HEK293T (cell line): ENCODE measurements at regions not wholly inside any gene's neighbourhood (a gene's known extent, or its start where the extent isn't known, plus 50 kb on each side); places are given as distances from the start of the nearest gene placed in this dataset.

Experiments
- CTCF ChIA-PET: fragments of 350-600 bp; formaldehyde crosslinking; extraction: SDS; loops from one replicate; lab custom pipeline; 2021; ENCODE audit warnings: antibody characterized with exemption, inconsistent platforms; lab: Yijun Ruan, JAX
- POLR2A ChIA-PET: fragments of 350-600 bp; formaldehyde crosslinking; extraction: SDS; loops from one replicate; lab custom pipeline; 2020; ENCODE audit warnings: antibody characterized with exemption, inconsistent platforms; lab: Yijun Ruan, JAX
- DNase-seq: peaks from one replicate; pipeline ENCODE4 v3.0.0; 2012; ENCODE audit warnings: mixed read lengths; ENCODE audit errors: extremely low spot score
- ARNT ChIP-seq: fragments of 450-650 bp; IDR thresholded peaks from 2 replicates; pipeline ENCODE4 v1.6.1; 2017; ENCODE audit warnings: mild to moderate bottlenecking
- BHLHE40 ChIP-seq: fragments of 450-650 bp; IDR thresholded peaks from 2 replicates; pipeline ENCODE4 v1.6.1; 2016; ENCODE audit warnings: mild to moderate bottlenecking, moderate library complexity, borderline replicate concordance
- CTBP1 ChIP-seq: fragments of 450-650 bp; IDR thresholded peaks from 2 replicates; pipeline ENCODE4 v1.6.1; 2016; ENCODE audit warnings: borderline replicate concordance
- ELF4 ChIP-seq: fragments of 450-650 bp; IDR thresholded peaks from 2 replicates; pipeline ENCODE4 v1.6.1; 2017; ENCODE audit warnings: antibody characterized with exemption
- FOXA1 ChIP-seq: fragments of 450-650 bp; IDR thresholded peaks from 2 replicates; pipeline ENCODE4 v1.6.1; 2016; ENCODE audit warnings: mild to moderate bottlenecking
- FOXK2 ChIP-seq: fragments of 450-650 bp; IDR thresholded peaks from 2 replicates; pipeline ENCODE4 v1.6.1; 2016; ENCODE audit warnings: mild to moderate bottlenecking
- FOXM1 ChIP-seq: fragments of 450-650 bp; IDR thresholded peaks from 2 replicates; pipeline ENCODE4 v1.6.1; 2017; ENCODE audit warnings: mild to moderate bottlenecking, borderline replicate concordance
- HDGF ChIP-seq: fragments of 450-650 bp; IDR thresholded peaks from 2 replicates; pipeline ENCODE4 v1.6.1; 2017; ENCODE audit warnings: antibody characterized with exemption, borderline replicate concordance
- L3MBTL2 ChIP-seq: fragments of 450-650 bp; conservative IDR thresholded peaks from 2 replicates; pipeline ENCODE4 v1.6.1; 2016; ENCODE audit warnings: mild to moderate bottlenecking
- LEF1 ChIP-seq: fragments of 450-650 bp; IDR thresholded peaks from 2 replicates; pipeline ENCODE4 v1.6.1; 2017; ENCODE audit warnings: mild to moderate bottlenecking, borderline replicate concordance
- NFRKB ChIP-seq: fragments of 450-650 bp; IDR thresholded peaks from 2 replicates; pipeline ENCODE4 v1.6.1; 2016; ENCODE audit warnings: mild to moderate bottlenecking, moderate library complexity
- SP1 ChIP-seq: fragments of 450-650 bp; IDR thresholded peaks from 2 replicates; pipeline ENCODE4 v1.6.1; 2017
- SUZ12 ChIP-seq: fragments of 450-650 bp; IDR thresholded peaks from 2 replicates; pipeline ENCODE4 v1.6.1; 2016; ENCODE audit warnings: mild to moderate bottlenecking
- TARDBP ChIP-seq: fragments of 450-650 bp; IDR thresholded peaks from 2 replicates; pipeline ENCODE4 v1.6.1; 2016
- ZNF384 ChIP-seq: fragments of 450-650 bp; IDR thresholded peaks from 2 replicates; pipeline ENCODE4 v1.6.1; 2016
- TF ChIP-seq, protein P1 (sequence below): fragments of 450-650 bp; IDR thresholded peaks from 2 replicates; pipeline ENCODE4 v1.6.1; 2016

- no peak for DNase-seq
- ChIA-PET CTCF (interaction anchor here (0.9 kb wide), 1 partner anchor 779 kb away, joined by 3 read pairs; no protein-coding TSS in a partner anchor), POLR2A (no interaction called here)
- TF ChIP-seq ELF4 (no peak), FOXM1 (no peak), LEF1 (no peak), ZNF384 (no peak), CTBP1 (no peak), SUZ12 (no peak), TARDBP (no peak), NFRKB (no peak), L3MBTL2 (no peak), FOXK2 (no peak), FOXA1 (no peak), BHLHE40 (no peak), SP1 (no peak), ARNT (no peak), HDGF (no peak)
- TF ChIP-seq, protein P1, sequence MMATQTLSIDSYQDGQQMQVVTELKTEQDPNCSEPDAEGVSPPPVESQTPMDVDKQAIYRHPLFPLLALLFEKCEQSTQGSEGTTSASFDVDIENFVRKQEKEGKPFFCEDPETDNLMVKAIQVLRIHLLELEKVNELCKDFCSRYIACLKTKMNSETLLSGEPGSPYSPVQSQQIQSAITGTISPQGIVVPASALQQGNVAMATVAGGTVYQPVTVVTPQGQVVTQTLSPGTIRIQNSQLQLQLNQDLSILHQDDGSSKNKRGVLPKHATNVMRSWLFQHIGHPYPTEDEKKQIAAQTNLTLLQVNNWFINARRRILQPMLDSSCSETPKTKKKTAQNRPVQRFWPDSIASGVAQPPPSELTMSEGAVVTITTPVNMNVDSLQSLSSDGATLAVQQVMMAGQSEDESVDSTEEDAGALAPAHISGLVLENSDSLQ = no peak
Observed at GRCh38 chr5:38764937-38765391, 80.8 kb upstream of the OSMR start.

- CTCF ChIA-PET = no interaction called here
- POLR2A ChIA-PET = no interaction called here
- TF ChIP-seq BHLHE40 (no peak), ARNT (no peak), FOXM1 (no peak), L3MBTL2 (no peak), ZNF384 (no peak)
- TF ChIP-seq, protein P1 = no peak
- no peak for DNase-seq
Observed at GRCh38 chr5:38765399-38765861, 80.4 kb upstream of the OSMR start.

- no peak for TF ChIP-seq FOXK2
- TF ChIP-seq BHLHE40 = no peak
- no peak for TF ChIP-seq SUZ12
- TF ChIP-seq FOXM1 = no peak
- no peak for TF ChIP-seq ZNF384
- TF ChIP-seq ARNT = no peak
- no peak for TF ChIP-seq CTBP1
- TF ChIP-seq HDGF = no peak
- TF ChIP-seq NFRKB = no peak
- no peak for TF ChIP-seq FOXA1
- TF ChIP-seq L3MBTL2 = no peak
- TF ChIP-seq, protein P1 = no peak
- no peak for TF ChIP-seq ELF4
- TF ChIP-seq TARDBP = no peak
- TF ChIP-seq LEF1 = no peak
- no peak for TF ChIP-seq SP1
- POLR2A ChIA-PET = no interaction called here
- no peak for DNase-seq
- CTCF ChIA-PET = no interaction called here
Observed at GRCh38 chr5:38766151-38766550, 79.7 kb upstream of the OSMR start.

DNA sequence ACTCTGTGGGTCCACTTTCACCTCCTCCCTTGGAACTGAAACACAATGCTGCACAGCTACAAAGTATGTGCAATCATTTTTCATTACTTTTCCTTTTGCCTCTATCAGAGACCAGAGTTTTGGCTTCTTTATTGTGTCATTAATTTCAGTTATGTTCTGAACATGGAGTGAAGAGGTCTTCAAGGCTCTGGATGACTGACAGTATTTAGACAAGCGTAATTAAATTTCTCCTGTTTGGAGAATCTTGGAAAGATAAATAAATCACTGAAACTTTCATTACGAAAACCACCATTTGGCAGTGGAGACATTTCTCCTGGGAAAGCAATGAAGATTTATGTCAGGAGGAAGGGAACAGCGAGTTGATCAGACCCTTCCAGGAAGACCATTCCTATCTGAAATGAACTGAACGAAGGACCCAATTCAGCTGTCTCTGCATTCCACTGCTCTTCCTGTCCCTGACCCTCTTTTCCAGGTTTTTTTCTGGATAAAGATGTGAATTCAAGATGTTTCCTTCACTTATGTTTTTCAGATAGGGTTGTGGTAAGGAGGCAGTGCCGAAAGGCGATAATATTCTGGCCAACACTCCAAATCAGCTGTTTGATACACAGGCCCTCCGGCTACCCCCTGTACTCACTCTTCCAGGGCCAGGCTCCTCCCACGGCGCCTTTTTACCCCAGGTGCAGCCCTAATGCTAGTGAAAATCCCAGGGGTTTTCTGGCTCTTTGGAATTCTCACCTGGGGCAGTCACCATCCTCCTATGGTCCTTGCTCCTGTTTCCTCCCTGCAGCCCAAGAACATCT lies 77.2 kb upstream of the OSMR start:
- DNase-seq = no peak
- CTCF ChIA-PET = no interaction called here
- TF ChIP-seq CTBP1 (no peak), L3MBTL2 (no peak), NFRKB (no peak)
- TF ChIP-seq, protein P1 = no peak
- POLR2A ChIA-PET = no interaction called here

- CTCF ChIA-PET = interaction anchor here (1.2 kb wide), 1 partner anchor 10 kb away, joined by 3 read pairs; no protein-coding TSS in a partner anchor
- POLR2A ChIA-PET = no interaction called here
- TF ChIP-seq SP1 = no peak
- TF ChIP-seq LEF1 = no peak
- TF ChIP-seq CTBP1 = no peak
- TF ChIP-seq ELF4 = no peak
- TF ChIP-seq FOXK2 = no peak
- no peak for TF ChIP-seq FOXM1
- TF ChIP-seq FOXA1 = no peak
- no peak for TF ChIP-seq TARDBP
- DNase-seq = no peak
Observed at GRCh38 chr5:38772471-38772870, 73.3 kb upstream of the OSMR start.

- DNase-seq = no peak
- TF ChIP-seq ZNF384 (no peak), HDGF (no peak), CTBP1 (no peak), SUZ12 (no peak), ELF4 (no peak), FOXA1 (no peak), TARDBP (no peak), ARNT (no peak), FOXM1 (no peak), L3MBTL2 (no peak), NFRKB (no peak), LEF1 (no peak), SP1 (no peak), FOXK2 (no peak)
- TF ChIP-seq, protein P1 = no peak
- ChIA-PET POLR2A (no interaction called here), CTCF (no interaction called here)
Observed at GRCh38 chr5:38775218-38775840, 70.5 kb upstream of the OSMR start.
